Adrenal gland (tissue), 9 donors: ENCODE measurements at regions not wholly inside any gene's neighbourhood (a gene's known extent, or its start where the extent isn't known, plus 50 kb on each side); places are given as distances from the start of the nearest gene placed in this dataset.
A peak's percentile ranks its signal among the peaks of the same experiment; 100 is the strongest.

Experiments used
- DNase-seq, 7 donors: peaks; one replicate each; pipeline ENCODE4 v3.0.0-alpha.2; 2019 to 2020
- H3K27ac ChIP-seq, 5 donors: fragments of 200-600 bp; sonication (generic) in 4 of 5; 1 replicate in 3 of 5; 2 replicates in 2 of 5; pipeline versions ENCODE4 v1.5.1 to v1.8.0; 2016 to 2020; ENCODE audit warnings: mild to moderate bottlenecking in 1 of 5
- H3K27me3 ChIP-seq: fragments of 200-600 bp; 2 replicates; pipeline ENCODE4 v1.8.0; 2021
- H3K36me3 ChIP-seq, 2 donors: fragments of 200-600 bp; replicated peaks in 1 of 2; 1 replicate in 1 of 2; 2 replicates in 1 of 2; pipeline versions ENCODE4 v1.5.1 to v1.8.0; 2018 to 2022
- H3K4me1 ChIP-seq, 2 donors: fragments of 200-600 bp; replicated peaks in 1 of 2; 1 replicate in 1 of 2; 2 replicates in 1 of 2; pipeline versions ENCODE4 v1.5.1 to v1.8.0; 2018 to 2021
- H3K4me3 ChIP-seq, 4 donors: fragments of 200-600 bp; sonication (generic) in 3 of 4; one replicate each; pipeline ENCODE4 v1.5.1; 2016 to 2018
- H3K9me3 ChIP-seq, 3 donors: fragments of 200-600 bp; sonication (generic) in 1 of 3; replicated peaks in 1 of 3; 1 replicate in 2 of 3; 2 replicates in 1 of 3; pipeline versions ENCODE4 v1.5.1 to v1.8.0; 2016 to 2021
- CTCF ChIP-seq, 6 experiments: fragments of 450-650 bp in 4 of 6; fragments of 200-600 bp in 2 of 6; sonication (generic) in 1 of 6; IDR thresholded peaks; 1 replicate in 5 of 6; 2 replicates in 1 of 6; pipeline versions ENCODE4 v1.5.1 to v1.8.0; 2016 to 2021; ENCODE audit warnings: antibody characterized with exemption in 6 of 6, mild to moderate bottlenecking in 2 of 6, moderate library complexity in 1 of 6
- POLR2A ChIP-seq, 2 donors: fragments of 450-650 bp; IDR thresholded peaks; one replicate each; pipeline ENCODE4 v1.6.1; 2017; ENCODE audit warnings: antibody characterized with exemption in 2 of 2, mild to moderate bottlenecking in 2 of 2, moderate library complexity in 1 of 2
- WGBS, 4 donors: extraction: QIAGEN DNeasy Blood & Tissue Kit in 2 of 4; methylation state at CpG; one replicate each; pipeline versions ENCODE4 v1.1.5 to v1.1.7; 2013 to 2017; 5-methylcytosine and 5-hydroxymethylcytosine counted together
- intact Hi-C, 2 donors: fragments of 100-400 bp; cut with DNase I; formaldehyde crosslinking; loops; one replicate each; pipeline versions ENCODE4 v1.14.1 to v1.15.0; 2022 to 2023
- donor health status: healthy with polysubstance abuse.
- donor health status: Bipolar disorder and iron deficiency.
- donor health status: DM: yes; HTN: yes; CAD: no.
- donor health status: DM: no; HTN: no; CAD: no.
- donor health status: DM: no; HTN: no; CAD: no.

- H3K4me3 ChIP-seq: no peak overlapping the region
- H3K27me3 ChIP-seq: no peaks in the 10 kb centered on the region
- no peaks in the 10 kb centered on the region for H3K9me3 ChIP-seq
- 88 to 93% (median 90%) methylated on average over 3 of the region's 3 CpGs for WGBS, 4 donors
- peaks cover 0 to 8% of the 10 kb centered on the region in 2 donors for H3K4me1 ChIP-seq
- no peak for DNase-seq
- intact Hi-C loops: no loop called here
- H3K36me3 ChIP-seq: no peaks in the 10 kb centered on the region
- H3K27ac ChIP-seq: no peak overlapping the region
- no peak for TF ChIP-seq CTCF (IDR thresholded peaks at IDR 0.05)
- no peak for TF ChIP-seq POLR2A (IDR thresholded peaks at IDR 0.05)
Measured at GRCh38 chr15:62547584-62547983, 382.5 kb upstream of the C2CD4B start.

GRCh38 chr15:62549345-62549970, 384.4 kb upstream of the C2CD4B start:
- Histone ChIP-seq H3K27me3 (no peaks in the 10 kb centered on the region), H3K4me1 (peaks cover 0 to 8% of the 10 kb centered on the region in 2 donors), H3K27ac (no peak overlapping the region), H3K9me3 (no peaks in the 10 kb centered on the region), H3K36me3 (no peaks in the 10 kb centered on the region), H3K4me3 (no peak overlapping the region)
- intact Hi-C loops: no loop called here
- DNase-seq: peak in 1 of 7 donors; percentile 46
- 70 to 86% (median 76%) methylated on average over 5 of the region's 5 CpGs for WGBS, 4 donors
- TF ChIP-seq POLR2A (IDR thresholded peaks at IDR 0.05): no peak
- peak; percentile 16 to 45 (median 37) for TF ChIP-seq CTCF (IDR thresholded peaks at IDR 0.05)

GRCh38 chr15:62550106-62550505, 385.0 kb upstream of the C2CD4B start:
- no peak for TF ChIP-seq CTCF (IDR thresholded peaks at IDR 0.05)
- no peak for TF ChIP-seq POLR2A (IDR thresholded peaks at IDR 0.05)
- Histone ChIP-seq H3K36me3 (no peaks in the 10 kb centered on the region), H3K27ac (no peak overlapping the region), H3K4me3 (no peak overlapping the region), H3K4me1 (peaks cover 0 to 8% of the 10 kb centered on the region in 2 donors), H3K9me3 (no peaks in the 10 kb centered on the region), H3K27me3 (no peaks in the 10 kb centered on the region)
- intact Hi-C loops: no loop called here
- 73 to 85% (median 78%) methylated on average over 3 of the region's 3 CpGs for WGBS, 4 donors
- DNase-seq: no peak

- no peak overlapping the region for H3K4me3 ChIP-seq
- intact Hi-C loops: no loop called here
- no peaks in the 10 kb centered on the region for H3K4me1 ChIP-seq
- no peak for DNase-seq
- no peaks in the 10 kb centered on the region for H3K36me3 ChIP-seq
- H3K27me3 ChIP-seq: no peaks in the 10 kb centered on the region
- no peak overlapping the region for H3K27ac ChIP-seq
- H3K9me3 ChIP-seq: no peaks in the 10 kb centered on the region
- no peak for TF ChIP-seq CTCF (IDR thresholded peaks at IDR 0.05)
- TF ChIP-seq POLR2A (IDR thresholded peaks at IDR 0.05): no peak
Measured at GRCh38 chr15:62552444-62552843, 387.4 kb upstream of the C2CD4B start.
